LNCaP clone FGC (cell line): ENCODE measurements at regions not wholly inside any gene's neighbourhood (a gene's known extent, or its start where the extent isn't known, plus 50 kb on each side); places are given as distances from the start of the nearest gene placed in this dataset.

Experiments used
- DNase-seq: peaks from one replicate; pipeline ENCODE4 v3.0.0-alpha.2; 2011; ENCODE audit warnings: low read depth
- H3K4me3 ChIP-seq: 2 replicates; pipeline ENCODE4 v1.5.1; 2011; ENCODE audit warnings: mild to moderate bottlenecking, low read depth, low read length, control low read depth
- CTCF ChIP-seq: IDR thresholded peaks from 2 replicates; pipeline ENCODE4 v1.5.1; 2012; ENCODE audit warnings: mild to moderate bottlenecking; ENCODE audit not compliant: control insufficient read depth, insufficient read depth; ENCODE audit errors: extremely low read depth

- no peak overlapping the region for H3K4me3 ChIP-seq
- DNase-seq: peak; percentile 78
- TF ChIP-seq CTCF: no peak
These were observed 81.8 kb upstream of the MEF2C start for GRCh38 chr5:88964831-88965230.

- no peak for DNase-seq
- no peak for TF ChIP-seq CTCF
- no peak overlapping the region for H3K4me3 ChIP-seq
These were observed 74.0 kb upstream of the MEF2C start for GRCh38 chr5:88957013-88957412.

- H3K4me3 ChIP-seq: no peak overlapping the region
- TF ChIP-seq CTCF: no peak
- no peak for DNase-seq
These were observed 73.4 kb upstream of the MEF2C start for GRCh38 chr5:88956416-88956815.

GRCh38 chr5:88955403-88955802 lies 72.4 kb upstream of the MEF2C start:
- DNase-seq: no peak
- TF ChIP-seq CTCF: no peak
- H3K4me3 ChIP-seq: no peak overlapping the region

- DNase-seq: no peak
- H3K4me3 ChIP-seq: no peak overlapping the region
- TF ChIP-seq CTCF: no peak
These were observed 71.5 kb upstream of the MEF2C start for GRCh38 chr5:88954511-88954910.

GRCh38 chr5:88952996-88953643 lies 70.1 kb upstream of the MEF2C start:
- DNase-seq: no peak
- no peak for TF ChIP-seq CTCF
- H3K4me3 ChIP-seq: no peak overlapping the region

- peak; percentile 21 for DNase-seq
- H3K4me3 ChIP-seq: no peak overlapping the region
- TF ChIP-seq CTCF: no peak
These were observed 69.4 kb upstream of the MEF2C start for GRCh38 chr5:88952344-88952743.
